CD4-positive, alpha-beta T cell (primary cell): ENCODE measurements at regions not wholly inside any gene's neighbourhood (a gene's known extent, or its start where the extent isn't known, plus 50 kb on each side); places are given as distances from the start of the nearest gene placed in this dataset.

Source experiments
- ATAC-seq: fragments of 200-7000 bp; cut with Tn5 transposase; one replicate; pipeline ENCODE4 v1.10.0; 2022; ENCODE audit warnings: mild to moderate bottlenecking; ENCODE audit not compliant: poor library complexity
- CTCF ChIA-PET: fragments of 350-600 bp; sonication (Branson Sonifier 250); formaldehyde crosslinking; loops from one replicate; lab custom pipeline; 2021; ENCODE audit warnings: antibody characterized with exemption, inconsistent platforms; lab: Charles Lee
- POLR2A ChIA-PET: fragments of 350-600 bp; sonication (Branson Sonifier 250); formaldehyde crosslinking; loops from one replicate; lab custom pipeline; 2021; ENCODE audit warnings: antibody characterized with exemption, inconsistent platforms; lab: Charles Lee
- DNase-seq, 14 experiments: peaks; one replicate each; pipeline ENCODE4 v3.0.0-alpha.2; 2013 to 2020; ENCODE audit warnings: mixed read lengths in 2 of 14
- H3K27ac ChIP-seq, 2 donors: one replicate each; pipeline versions ENCODE4 v1.5.1 to v1.7.0; 2013; ENCODE audit warnings: low read length in 2 of 2, low read depth in 1 of 2, mild to moderate bottlenecking in 1 of 2
- H3K27me3 ChIP-seq, 2 experiments: 1 replicate in 1 of 2; 2 replicates in 1 of 2; pipeline versions ENCODE4 v1.6.1 to v1.7.0; 2013; ENCODE audit warnings: low read length in 2 of 2, control low read depth in 1 of 2, mild to moderate bottlenecking in 1 of 2, moderate library complexity in 1 of 2; ENCODE audit not compliant: insufficient read depth in 2 of 2, control insufficient read depth in 1 of 2
- H3K36me3 ChIP-seq: one replicate; pipeline ENCODE4 v1.6.1; 2013; ENCODE audit warnings: low read length, control low read depth; ENCODE audit not compliant: insufficient read depth
- H3K4me1 ChIP-seq: one replicate; pipeline ENCODE4 v1.6.1; 2013; ENCODE audit warnings: low read length, control low read depth; ENCODE audit not compliant: insufficient read depth
- H3K4me3 ChIP-seq: one replicate; pipeline ENCODE4 v1.5.1; 2013; ENCODE audit warnings: mild to moderate bottlenecking, low read length, moderate library complexity
- H3K9me3 ChIP-seq, 2 experiments: 1 replicate in 1 of 2; 2 replicates in 1 of 2; pipeline versions ENCODE4 v1.6.1 to v1.7.0; 2013; ENCODE audit warnings: low read length in 2 of 2, mild to moderate bottlenecking in 2 of 2, control low read depth in 1 of 2, moderate library complexity in 1 of 2; ENCODE audit not compliant: control insufficient read depth in 1 of 2, insufficient read depth in 1 of 2
- H3K27ac Mint-ChIP-seq: one replicate; pipeline ENCODE4 v1.8.0; 2020; ENCODE audit warnings: mixed read lengths
- H3K27me3 Mint-ChIP-seq: one replicate; pipeline ENCODE4 v1.8.0; 2021; ENCODE audit warnings: mixed read lengths
- H3K36me3 Mint-ChIP-seq: one replicate; pipeline ENCODE4 v1.8.0; 2021; ENCODE audit warnings: low read depth, mixed read lengths
- H3K4me1 Mint-ChIP-seq: one replicate; pipeline ENCODE4 v1.8.0; 2021; ENCODE audit warnings: low read depth, mixed read lengths
- H3K4me3 Mint-ChIP-seq: one replicate; pipeline ENCODE4 v1.8.0; 2020; ENCODE audit warnings: mild to moderate bottlenecking, mixed read lengths
- H3K9me3 Mint-ChIP-seq: one replicate; pipeline ENCODE4 v1.8.0; 2020; ENCODE audit warnings: mixed read lengths
- CTCF ChIP-seq: fragments of 200-600 bp; IDR thresholded peaks from one replicate; pipeline ENCODE4 v1.8.0; 2022; ENCODE audit warnings: antibody characterized with exemption, mild to moderate bottlenecking
- intact Hi-C, 2 experiments: fragments of 100-400 bp; cut with DNase I in 1 of 2; cut with micrococcal nuclease in 1 of 2; formaldehyde crosslinking; loops; one replicate each; pipeline versions ENCODE4 v1.15.1 to v1.9.0; 2023 to 2025; cut with DNase I, micrococcal nuclease

- Mint-ChIP-seq H3K27me3 (peaks cover 20% of the 10 kb centered on the region), H3K9me3 (no peaks in the 10 kb centered on the region), H3K4me1 (no peaks in the 10 kb centered on the region), H3K36me3 (no peaks in the 10 kb centered on the region), H3K27ac (no peak overlapping the region), H3K4me3 (no peak overlapping the region)
- no peak for TF ChIP-seq CTCF
- H3K4me3 ChIP-seq: no peak overlapping the region
- no peak overlapping the region for H3K27ac ChIP-seq
- no peaks in the 10 kb centered on the region for H3K9me3 ChIP-seq
- no peak for DNase-seq
- ChIA-PET CTCF (no interaction called here), POLR2A (no interaction called here)
- no peaks in the 10 kb centered on the region for H3K36me3 ChIP-seq
- no peaks in the 10 kb centered on the region for H3K4me1 ChIP-seq
- H3K27me3 ChIP-seq: peaks cover 4 to 5% of the 10 kb centered on the region in 2 experiments
- intact Hi-C loops: no loop called here
- ATAC-seq: no peak
These were observed 285.1 kb upstream of the POU3F1 start for GRCh38 chr1:38331496-38332210.

GRCh38 chr1:38330799-38331198, 284.2 kb upstream of the POU3F1 start:
- Mint-ChIP-seq H3K36me3 (no peaks in the 10 kb centered on the region), H3K4me1 (no peaks in the 10 kb centered on the region), H3K27ac (no peak overlapping the region), H3K9me3 (no peaks in the 10 kb centered on the region), H3K27me3 (peaks cover 21% of the 10 kb centered on the region), H3K4me3 (no peak overlapping the region)
- Histone ChIP-seq H3K36me3 (no peaks in the 10 kb centered on the region), H3K27ac (no peak overlapping the region), H3K9me3 (no peaks in the 10 kb centered on the region), H3K4me3 (no peak overlapping the region), H3K27me3 (peaks cover 5% of the 10 kb centered on the region in 2 experiments), H3K4me1 (no peaks in the 10 kb centered on the region)
- TF ChIP-seq CTCF: no peak
- ATAC-seq (no peak), DNase-seq (no peak)
- ChIA-PET CTCF (no interaction called here), POLR2A (no interaction called here)
- intact Hi-C loops: no loop called here

- no peaks in the 10 kb centered on the region for H3K4me1 Mint-ChIP-seq
- no peaks in the 10 kb centered on the region for H3K9me3 ChIP-seq
- no peaks in the 10 kb centered on the region for H3K36me3 ChIP-seq
- TF ChIP-seq CTCF: no peak
- H3K27ac Mint-ChIP-seq: no peak overlapping the region
- intact Hi-C loops: no loop called here
- no peaks in the 10 kb centered on the region for H3K36me3 Mint-ChIP-seq
- peaks cover 5 to 6% of the 10 kb centered on the region in 2 experiments for H3K27me3 ChIP-seq
- H3K4me1 ChIP-seq: no peaks in the 10 kb centered on the region
- H3K9me3 Mint-ChIP-seq: no peaks in the 10 kb centered on the region
- no peak overlapping the region for H3K4me3 Mint-ChIP-seq
- ChIA-PET CTCF (interaction anchor here (0.7 kb wide), 1 partner anchor 444 kb away, joined by 3 read pairs; no protein-coding TSS in a partner anchor), POLR2A (no interaction called here)
- ATAC-seq (no peak), DNase-seq (no peak)
- peaks cover 22% of the 10 kb centered on the region for H3K27me3 Mint-ChIP-seq
- H3K4me3 ChIP-seq: no peak overlapping the region
- no peak overlapping the region for H3K27ac ChIP-seq
These were observed 283.1 kb upstream of the POU3F1 start for GRCh38 chr1:38329644-38330043.
